HepG2 (cell line): ENCODE measurements at regions not wholly inside any gene's neighbourhood (a gene's known extent, or its start where the extent isn't known, plus 50 kb on each side); places are given as distances from the start of the nearest gene placed in this dataset.

ENCODE experiments used
- ATAC-seq: fragments of 200-7000 bp; cut with Tn5 transposase; 3 replicates; pipeline ENCODE4 v1.9.1; 2020; ENCODE audit warnings: mild to moderate bottlenecking, moderate library complexity
- BruUV-seq: library from RNA; stranded (reverse); fragments of 400-500 nt; replicated peaks from 2 replicates; lab custom pipeline; 2021; lab: Mats Ljungman, UMichigan
- CTCF ChIA-PET: fragments of 300-600 bp; formaldehyde crosslinking; extraction: SDS; loops from one replicate; lab custom pipeline; 2021; ENCODE audit warnings: low total read pairs, inconsistent platforms, low intra/inter-chr PET ratio; lab: Yijun Ruan, JAX
- POLR2A ChIA-PET: fragments of 350-600 bp; sonication (Branson Sonifier 250); formaldehyde crosslinking; loops from one replicate; lab custom pipeline; 2020; ENCODE audit warnings: antibody characterized with exemption, inconsistent platforms; lab: Yijun Ruan, JAX
- DNase-seq: peaks from one replicate; pipeline ENCODE4 v3.0.0-alpha.2; 2015; ENCODE audit warnings: low spot score
- FAIRE-seq: peaks from 3 replicates; lab custom pipeline; 2011; peaks lifted over from hg19 to GRCh38; lab: Jason Lieb, UNC
- H2AFZ ChIP-seq: one replicate; pipeline ENCODE4 v1.6.1; 2011; ENCODE audit warnings: low read length, inconsistent platforms
- H3K27ac ChIP-seq: fragments of 300-600 bp; 3 replicates; pipeline ENCODE4 v1.8.0; 2011; ENCODE audit warnings: mixed run types, mild to moderate bottlenecking, mixed read lengths, low read length, inconsistent platforms; ENCODE audit not compliant: insufficient read depth; ENCODE audit errors: extremely low read length
- H3K27me3 ChIP-seq, 2 experiments: fragments of 200-600 bp in 1 of 2; 2 replicates in 1 of 2; 3 replicates in 1 of 2; pipeline versions ENCODE4 v1.6.0 to v1.8.0; 2011; ENCODE audit warnings: low read length in 2 of 2, mild to moderate bottlenecking in 2 of 2, moderate library complexity in 2 of 2, inconsistent platforms in 1 of 2; ENCODE audit not compliant: insufficient read depth in 2 of 2, control insufficient read depth in 1 of 2
- H3K36me3 ChIP-seq, 2 experiments: fragments of 200-600 bp in 1 of 2; replicated peaks in 1 of 2; 2 replicates in 1 of 2; 3 replicates in 1 of 2; pipeline versions ENCODE4 v1.5.1 to v1.8.0; 2011; ENCODE audit warnings: low read length in 2 of 2, inconsistent platforms in 1 of 2; ENCODE audit not compliant: insufficient read depth in 2 of 2, control insufficient read depth in 1 of 2
- H3K4me1 ChIP-seq: 2 replicates; pipeline ENCODE4 v1.5.1; 2012; ENCODE audit warnings: low read length, inconsistent platforms; ENCODE audit not compliant: insufficient read depth
- H3K4me2 ChIP-seq: 2 replicates; pipeline ENCODE4 v1.6.0; 2011; ENCODE audit warnings: low read depth, low read length, inconsistent platforms
- H3K4me3 ChIP-seq, 3 experiments: fragments of 200-600 bp in 1 of 3; sonication (generic), shearing (Covaris generic) in 1 of 3; replicated peaks in 1 of 3; 2 replicates each; pipeline ENCODE4 v1.5.1; 2011 to 2016; ENCODE audit warnings: low read length in 3 of 3, inconsistent platforms in 2 of 3, low read depth in 2 of 3, mild to moderate bottlenecking in 2 of 3, control low read depth in 1 of 3, mixed read lengths in 1 of 3; ENCODE audit not compliant: insufficient read depth in 1 of 3
- H3K79me2 ChIP-seq: one replicate; pipeline ENCODE4 v1.6.1; 2011; ENCODE audit warnings: low read length, inconsistent platforms; ENCODE audit not compliant: insufficient read depth
- H3K9ac ChIP-seq: 2 replicates; pipeline ENCODE4 v1.6.0; 2011; ENCODE audit warnings: mild to moderate bottlenecking, low read depth, low read length, inconsistent platforms; ENCODE audit not compliant: insufficient read depth
- H3K9me3 ChIP-seq: 2 replicates; pipeline ENCODE4 v1.5.1; 2012; ENCODE audit warnings: mild to moderate bottlenecking, low read length
- H4K20me1 ChIP-seq: 2 replicates; pipeline ENCODE4 v1.6.0; 2011; ENCODE audit warnings: inconsistent platforms, mild to moderate bottlenecking, low read length, moderate library complexity; ENCODE audit not compliant: insufficient read depth
- BHLHE40 ChIP-seq: IDR thresholded peaks from 2 replicates; pipeline ENCODE4 v1.6.1; 2011; ENCODE audit warnings: low read length, improper control_type of control experiment
- CREM ChIP-seq, 2 experiments: sonication (generic) in 1 of 2; formaldehyde crosslinking in 1 of 2; IDR thresholded peaks; 2 replicates each; pipeline versions ENCODE4 v1.4.0 to v1.6.1; 2016 to 2020; ENCODE audit warnings: antibody characterized with exemption in 1 of 2, mild to moderate bottlenecking in 1 of 2, missing genetic modification reagents in 1 of 2
- HDAC1 ChIP-seq: sonication (generic); formaldehyde crosslinking; IDR thresholded peaks from 2 replicates; pipeline ENCODE4 v1.5.1; 2020; ENCODE audit warnings: mild to moderate bottlenecking, missing genetic modification reagents
- MEF2D ChIP-seq: sonication (generic); formaldehyde crosslinking; IDR thresholded peaks from 2 replicates; pipeline ENCODE4 v1.5.1; 2020; ENCODE audit warnings: mild to moderate bottlenecking, missing genetic modification reagents
- NKX3-1 ChIP-seq: sonication (generic); formaldehyde crosslinking; IDR thresholded peaks from 2 replicates; pipeline ENCODE4 v1.5.0; 2020; ENCODE audit warnings: missing genetic modification reagents
- RXRB ChIP-seq: IDR thresholded peaks from 2 replicates; pipeline ENCODE4 v1.6.1; 2016; ENCODE audit warnings: borderline replicate concordance, missing genetic modification reagents, missing compliant biosample characterization
- ZMYM4 ChIP-seq: sonication (generic); formaldehyde crosslinking; IDR thresholded peaks from 2 replicates; pipeline ENCODE4 v1.8.1; 2023; ENCODE audit warnings: mild to moderate bottlenecking, missing genetic modification reagents
- ZNF543 ChIP-seq: sonication (generic); formaldehyde crosslinking; IDR thresholded peaks from 2 replicates; pipeline ENCODE4 v1.4.0; 2020; ENCODE audit warnings: mild to moderate bottlenecking, missing genetic modification reagents
- ZNF549 ChIP-seq: sonication (generic); formaldehyde crosslinking; IDR thresholded peaks from 2 replicates; pipeline ENCODE4 v1.5.0; 2020; ENCODE audit warnings: missing genetic modification reagents
- ZNF598 ChIP-seq: sonication (generic); formaldehyde crosslinking; IDR thresholded peaks from 2 replicates; pipeline ENCODE4 v1.5.1; 2020; ENCODE audit warnings: mild to moderate bottlenecking, missing genetic modification reagents, borderline replicate concordance
- ZNF615 ChIP-seq: sonication (generic); formaldehyde crosslinking; IDR thresholded peaks from 2 replicates; pipeline ENCODE4 v1.5.0; 2020; ENCODE audit warnings: mild to moderate bottlenecking, missing genetic modification reagents, borderline replicate concordance
- ZNF777 ChIP-seq: sonication (generic); formaldehyde crosslinking; IDR thresholded peaks from 2 replicates; pipeline ENCODE4 v1.4.0; 2020; ENCODE audit warnings: missing genetic modification reagents
- WGBS: methylation state at CpG from one replicate; pipeline ENCODE4 v1.1.6; 2017; ENCODE audit warnings: low lambda C conversion rate; 5-methylcytosine and 5-hydroxymethylcytosine counted together
- in situ Hi-C: cut with HindIII; loops from 2 replicates; pipeline ENCODE4 v1.10.0; 2017; ENCODE audit warnings: low pct_unique_long_range_greater_than_20kb; ENCODE audit not compliant: extremely low pct_ligation_motif_present
- intact Hi-C: fragments of 100-400 bp; cut with micrococcal nuclease; formaldehyde crosslinking; loops from one replicate; pipeline ENCODE4 v1.10.0; 2022; ENCODE audit not compliant: unreplicated experiment
- TF ChIP-seq, protein P1 (sequence below): sonication (generic); formaldehyde crosslinking; IDR thresholded peaks from 2 replicates; pipeline ENCODE4 v1.5.0; 2020; ENCODE audit warnings: mild to moderate bottlenecking, missing genetic modification reagents, moderate library complexity
- TF ChIP-seq, protein P2 (sequence below): IDR thresholded peaks from 2 replicates; pipeline ENCODE4 v1.6.1; 2012; ENCODE audit warnings: low read depth, low read length, improper control_type of control experiment

DNA sequence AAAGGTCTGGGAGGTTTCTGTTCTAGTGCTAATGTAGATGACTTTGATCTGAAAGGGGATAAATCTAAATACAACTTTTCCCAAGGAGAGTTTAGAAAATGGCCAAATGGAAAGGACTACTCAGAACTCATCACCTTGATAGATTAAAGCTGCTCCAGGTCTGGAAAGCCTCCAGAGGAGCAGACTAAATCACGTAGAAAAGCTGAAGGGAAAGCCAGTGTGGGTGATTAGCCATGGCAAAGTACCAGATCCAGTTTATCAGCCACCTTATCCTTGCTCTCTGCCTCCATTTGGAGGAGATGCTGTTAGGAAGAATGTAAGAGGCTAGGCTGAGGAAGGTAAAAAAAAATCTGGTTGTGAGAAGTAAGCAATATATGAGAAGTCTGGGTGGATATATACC lies 120.7 kb upstream of the RAI14 start:
- POLR2A ChIA-PET, result no interaction called here
- DNase-seq (no peak), ATAC-seq (no peak), FAIRE-seq (no peak)
- in situ Hi-C loops (loop anchor here (10.0 kb wide), 1 partner anchor 51 kb away; no protein-coding TSS in a partner anchor), intact Hi-C loops (loop anchor here (5.0 kb wide), 1 partner anchor 63 kb away; no protein-coding TSS in a partner anchor)
- no peak overlapping the region for H3K9ac ChIP-seq
- H4K20me1 ChIP-seq, result no peaks in the 10 kb centered on the region
- no peaks in the 10 kb centered on the region for H3K36me3 ChIP-seq
- WGBS, result 11% methylated on average over 1 of the region's 1 CpG
- no peaks in the 10 kb centered on the region for H3K9me3 ChIP-seq
- H3K79me2 ChIP-seq, result no peaks in the 10 kb centered on the region
- no peak overlapping the region for H3K27ac ChIP-seq
- peaks cover 8% of the 10 kb centered on the region; the same call in 1 of the 2 replicates for H3K4me1 ChIP-seq
- H2AFZ ChIP-seq, result no peak overlapping the region
- no peaks in the 10 kb centered on the region for H3K27me3 ChIP-seq
- no peak for TF ChIP-seq ZNF777 (CRISPR knock-in tag)
- TF ChIP-seq NKX3-1, result no peak
- TF ChIP-seq CREM (IDR thresholded peaks at IDR 0.05), result no peak
- no peak for TF ChIP-seq CREM (CRISPR knock-in tag; IDR thresholded peaks at IDR 0.05)
- TF ChIP-seq BHLHE40, result no peak
- no peak for TF ChIP-seq ZNF615 (CRISPR knock-in tag)
- TF ChIP-seq, protein P1, sequence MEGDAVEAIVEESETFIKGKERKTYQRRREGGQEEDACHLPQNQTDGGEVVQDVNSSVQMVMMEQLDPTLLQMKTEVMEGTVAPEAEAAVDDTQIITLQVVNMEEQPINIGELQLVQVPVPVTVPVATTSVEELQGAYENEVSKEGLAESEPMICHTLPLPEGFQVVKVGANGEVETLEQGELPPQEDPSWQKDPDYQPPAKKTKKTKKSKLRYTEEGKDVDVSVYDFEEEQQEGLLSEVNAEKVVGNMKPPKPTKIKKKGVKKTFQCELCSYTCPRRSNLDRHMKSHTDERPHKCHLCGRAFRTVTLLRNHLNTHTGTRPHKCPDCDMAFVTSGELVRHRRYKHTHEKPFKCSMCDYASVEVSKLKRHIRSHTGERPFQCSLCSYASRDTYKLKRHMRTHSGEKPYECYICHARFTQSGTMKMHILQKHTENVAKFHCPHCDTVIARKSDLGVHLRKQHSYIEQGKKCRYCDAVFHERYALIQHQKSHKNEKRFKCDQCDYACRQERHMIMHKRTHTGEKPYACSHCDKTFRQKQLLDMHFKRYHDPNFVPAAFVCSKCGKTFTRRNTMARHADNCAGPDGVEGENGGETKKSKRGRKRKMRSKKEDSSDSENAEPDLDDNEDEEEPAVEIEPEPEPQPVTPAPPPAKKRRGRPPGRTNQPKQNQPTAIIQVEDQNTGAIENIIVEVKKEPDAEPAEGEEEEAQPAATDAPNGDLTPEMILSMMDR (CRISPR knock-in tag), result no peak
- TF ChIP-seq ZNF598 (CRISPR knock-in tag), result no peak
- no peak for TF ChIP-seq ZNF543 (CRISPR knock-in tag)
- no peak for TF ChIP-seq RXRB
- TF ChIP-seq ZMYM4 (CRISPR knock-in tag), result no peak
- TF ChIP-seq MEF2D (CRISPR knock-in tag), result no peak
- TF ChIP-seq, protein P2, sequence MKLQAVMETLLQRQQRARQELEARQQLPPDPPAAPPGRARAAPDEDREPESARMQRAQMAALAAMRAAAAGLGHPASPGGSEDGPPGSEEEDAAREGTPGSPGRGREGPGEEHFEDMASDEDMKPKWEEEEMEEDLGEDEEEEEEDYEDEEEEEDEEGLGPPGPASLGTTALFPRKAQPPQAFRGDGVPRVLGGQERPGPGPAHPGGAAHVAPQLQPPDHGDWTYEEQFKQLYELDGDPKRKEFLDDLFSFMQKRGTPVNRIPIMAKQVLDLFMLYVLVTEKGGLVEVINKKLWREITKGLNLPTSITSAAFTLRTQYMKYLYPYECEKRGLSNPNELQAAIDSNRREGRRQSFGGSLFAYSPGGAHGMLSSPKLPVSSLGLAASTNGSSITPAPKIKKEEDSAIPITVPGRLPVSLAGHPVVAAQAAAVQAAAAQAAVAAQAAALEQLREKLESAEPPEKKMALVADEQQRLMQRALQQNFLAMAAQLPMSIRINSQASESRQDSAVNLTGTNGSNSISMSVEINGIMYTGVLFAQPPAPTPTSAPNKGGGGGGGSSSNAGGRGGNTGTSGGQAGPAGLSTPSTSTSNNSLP, result no peak
- TF ChIP-seq ZNF549 (CRISPR knock-in tag), result no peak
- no peak for TF ChIP-seq HDAC1 (CRISPR knock-in tag)
- no TSS peak for BruUV-seq
- H3K4me3 ChIP-seq, result no peak overlapping the region
- H3K4me2 ChIP-seq, result no peak overlapping the region
- CTCF ChIA-PET, result no interaction called here
